ENCODE measurements at regions not wholly inside any gene's neighbourhood (a gene's known extent, or its start where the extent isn't known, plus 50 kb on each side); places are given as distances from the start of the nearest gene placed in this dataset.
"Not testable (repeated sequence)": the region's sequence is repeated elsewhere in the genome, so short reads cannot be mapped to it uniquely, and the experiment has no call there.

GRCh38 chr13:88507909-88508308 lies 836.7 kb downstream of the SLITRK5 start:
- H3K36me3 ChIP-seq (ENCODE audit: control insufficient read depth, insufficient read depth, low read length), result no peaks in the 10 kb centered on the region
- no CpG with 5 or more reads among the region's 1 CpG for WGBS (ENCODE audit: insufficient coverage)
- no peak overlapping the region for H3K4me3 ChIP-seq (ENCODE audit: low read depth, low read length)

GRCh38 chr13:88512993-88513392 lies 841.8 kb downstream of the SLITRK5 start:
- H3K36me3 ChIP-seq (ENCODE audit: control insufficient read depth, insufficient read depth, low read length); H3K4me3 ChIP-seq (ENCODE audit: low read depth, low read length); DNase-seq (ENCODE audit: low read depth in 4 of 6, low spot score in 6 of 6); H3K27me3 ChIP-seq (ENCODE audit: control insufficient read depth, insufficient read depth, low read length); H3K9me3 ChIP-seq (ENCODE audit: control insufficient read depth, insufficient read depth, low read length); H3K4me1 ChIP-seq (ENCODE audit: control insufficient read depth, insufficient read depth, low read length); H3K27ac ChIP-seq (ENCODE audit: low read depth, low read length): not testable (repeated sequence)
- 100% methylated on average over 1 of the region's 3 CpGs for WGBS (ENCODE audit: insufficient coverage)

More at GRCh38 chr13:88507909-88508308, 836.7 kb downstream of the SLITRK5 start:
- H3K4me1 ChIP-seq (ENCODE audit: control insufficient read depth, insufficient read depth, low read length), result no peaks in the 10 kb centered on the region
- no peak for DNase-seq (ENCODE audit: low read depth in 4 of 6, low spot score in 6 of 6)
- no peak overlapping the region for H3K27ac ChIP-seq (ENCODE audit: low read depth, low read length)
- H3K27me3 ChIP-seq (ENCODE audit: control insufficient read depth, insufficient read depth, low read length), result no peaks in the 10 kb centered on the region
- H3K9me3 ChIP-seq (ENCODE audit: control insufficient read depth, insufficient read depth, low read length), result no peaks in the 10 kb centered on the region

DNA sequence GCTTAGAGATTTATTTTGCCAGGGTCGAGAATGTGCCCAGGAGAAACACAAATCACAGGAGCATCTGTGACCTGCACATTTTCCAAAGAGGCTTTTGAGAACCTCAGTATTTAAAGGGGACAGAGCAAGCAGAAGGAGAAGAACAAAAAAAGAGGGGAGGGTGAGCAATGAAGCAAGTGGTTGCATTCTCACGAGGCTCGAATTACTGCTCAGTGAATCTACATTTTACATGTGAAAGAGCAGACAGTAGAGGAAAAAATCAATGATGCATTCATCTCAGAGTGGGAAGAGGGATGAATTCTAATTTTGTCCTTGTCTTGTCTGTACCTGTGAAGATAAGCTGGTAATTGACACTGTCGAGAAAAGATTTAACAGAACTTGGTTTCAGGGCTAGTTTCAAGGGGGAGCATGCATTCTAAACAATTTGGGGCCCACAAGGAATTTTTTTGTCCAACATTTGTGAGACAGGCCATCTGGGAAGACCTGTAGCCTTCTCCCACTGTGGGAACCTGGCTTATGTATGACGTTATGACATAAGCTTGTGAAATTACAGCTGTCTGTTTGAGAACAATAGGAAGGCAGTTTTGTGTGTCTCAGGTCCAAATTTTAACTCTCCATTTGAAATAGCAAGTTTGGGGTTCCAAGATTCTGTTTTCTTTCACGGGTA lies 855.1 kb downstream of the SLITRK5 start:
- peak in 2 of 6 donors; percentile 0 to 23 for DNase-seq (ENCODE audit: low read depth in 4 of 6, low spot score in 6 of 6)
- WGBS (ENCODE audit: insufficient coverage), result 39% methylated on average over 5 of the region's 6 CpGs
- Histone ChIP-seq H3K36me3 (ENCODE audit: control insufficient read depth, insufficient read depth, low read length) (no peaks in the 10 kb centered on the region), H3K4me3 (ENCODE audit: low read depth, low read length) (no peak overlapping the region), H3K27ac (ENCODE audit: low read depth, low read length) (no peak overlapping the region), H3K27me3 (ENCODE audit: control insufficient read depth, insufficient read depth, low read length) (no peaks in the 10 kb centered on the region), H3K4me1 (ENCODE audit: control insufficient read depth, insufficient read depth, low read length) (no peaks in the 10 kb centered on the region), H3K9me3 (ENCODE audit: control insufficient read depth, insufficient read depth, low read length) (peaks cover 4% of the 10 kb centered on the region)

DNA sequence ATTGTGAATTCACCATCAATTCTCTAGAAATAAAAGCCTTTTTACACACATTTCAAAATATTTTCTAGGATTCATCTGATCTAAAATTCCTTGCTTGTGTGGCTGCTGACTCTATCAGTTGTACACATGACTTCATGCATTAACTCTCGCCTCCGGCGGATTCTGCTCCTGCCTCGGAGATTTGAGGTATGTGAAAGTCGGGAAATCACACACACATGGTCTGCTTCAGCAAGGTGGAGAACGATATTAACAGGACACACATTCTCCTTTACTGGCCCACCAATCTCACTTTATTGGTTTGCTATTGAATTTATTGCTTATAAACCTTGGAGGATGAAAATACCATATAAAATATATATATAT lies 855.7 kb downstream of the SLITRK5 start:
- H3K27ac ChIP-seq (ENCODE audit: low read depth, low read length), result no peak overlapping the region
- DNase-seq (ENCODE audit: low read depth in 4 of 6, low spot score in 6 of 6), result peak in 1 of 6 donors; percentile 2
- H3K27me3 ChIP-seq (ENCODE audit: control insufficient read depth, insufficient read depth, low read length), result no peaks in the 10 kb centered on the region
- H3K4me3 ChIP-seq (ENCODE audit: low read depth, low read length), result no peak overlapping the region
- H3K4me1 ChIP-seq (ENCODE audit: control insufficient read depth, insufficient read depth, low read length), result no peaks in the 10 kb centered on the region
- WGBS (ENCODE audit: insufficient coverage), result no CpG with 5 or more reads among the region's 6 CpGs
- H3K9me3 ChIP-seq (ENCODE audit: control insufficient read depth, insufficient read depth, low read length), result peaks cover 4% of the 10 kb centered on the region
- no peaks in the 10 kb centered on the region for H3K36me3 ChIP-seq (ENCODE audit: control insufficient read depth, insufficient read depth, low read length)

GRCh38 chr13:88541994-88542393 lies 870.8 kb downstream of the SLITRK5 start:
- H3K27me3 ChIP-seq (ENCODE audit: control insufficient read depth, insufficient read depth, low read length), result no peaks in the 10 kb centered on the region
- no peak overlapping the region for H3K27ac ChIP-seq (ENCODE audit: low read depth, low read length)
- WGBS (ENCODE audit: insufficient coverage), result no CpG with 5 or more reads among the region's 1 CpG
- no peak for DNase-seq (ENCODE audit: low read depth in 4 of 6, low spot score in 6 of 6)
- peaks cover 1% of the 10 kb centered on the region for H3K9me3 ChIP-seq (ENCODE audit: control insufficient read depth, insufficient read depth, low read length)
- no peaks in the 10 kb centered on the region for H3K36me3 ChIP-seq (ENCODE audit: control insufficient read depth, insufficient read depth, low read length)
- no peaks in the 10 kb centered on the region for H3K4me1 ChIP-seq (ENCODE audit: control insufficient read depth, insufficient read depth, low read length)
- H3K4me3 ChIP-seq (ENCODE audit: low read depth, low read length), result no peak overlapping the region

GRCh38 chr13:88544836-88545235 lies 873.7 kb downstream of the SLITRK5 start:
- Histone ChIP-seq H3K4me3 (ENCODE audit: low read depth, low read length) (no peak overlapping the region), H3K36me3 (ENCODE audit: control insufficient read depth, insufficient read depth, low read length) (no peaks in the 10 kb centered on the region), H3K27me3 (ENCODE audit: control insufficient read depth, insufficient read depth, low read length) (no peaks in the 10 kb centered on the region), H3K9me3 (ENCODE audit: control insufficient read depth, insufficient read depth, low read length) (peaks cover 1% of the 10 kb centered on the region), H3K27ac (ENCODE audit: low read depth, low read length) (no peak overlapping the region), H3K4me1 (ENCODE audit: control insufficient read depth, insufficient read depth, low read length) (no peaks in the 10 kb centered on the region)
- 40% methylated on average over 1 of the region's 1 CpG for WGBS (ENCODE audit: insufficient coverage)
- no peak for DNase-seq (ENCODE audit: low read depth in 4 of 6, low spot score in 6 of 6)

DNA sequence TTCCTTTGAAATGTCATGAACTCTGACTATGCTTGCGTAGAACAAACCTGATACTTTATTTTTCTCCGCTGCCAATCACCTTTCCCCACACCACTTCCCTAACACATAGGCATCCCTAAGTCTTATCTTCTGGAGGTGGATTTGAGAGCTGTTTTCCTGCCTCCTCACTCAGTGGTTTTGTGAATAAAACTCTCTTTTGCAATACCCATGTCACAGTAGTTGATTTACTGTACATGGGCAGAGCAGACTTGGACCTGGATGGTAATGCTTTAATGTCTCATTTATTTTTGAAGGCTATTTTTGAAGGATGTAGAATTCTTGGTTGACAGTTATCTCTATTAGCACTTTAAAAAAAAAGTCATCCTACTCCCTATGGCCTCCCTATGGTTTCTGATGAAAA lies 881.8 kb downstream of the SLITRK5 start:
- H3K27ac ChIP-seq (ENCODE audit: low read depth, low read length), result no peak overlapping the region
- H3K36me3 ChIP-seq (ENCODE audit: control insufficient read depth, insufficient read depth, low read length), result no peaks in the 10 kb centered on the region
- no CpG with 5 or more reads among the region's 2 CpGs for WGBS (ENCODE audit: insufficient coverage)
- no peaks in the 10 kb centered on the region for H3K27me3 ChIP-seq (ENCODE audit: control insufficient read depth, insufficient read depth, low read length)
- DNase-seq (ENCODE audit: low read depth in 4 of 6, low spot score in 6 of 6), result no peak
- no peaks in the 10 kb centered on the region for H3K4me1 ChIP-seq (ENCODE audit: control insufficient read depth, insufficient read depth, low read length)
- H3K9me3 ChIP-seq (ENCODE audit: control insufficient read depth, insufficient read depth, low read length), result no peaks in the 10 kb centered on the region
- no peak overlapping the region for H3K4me3 ChIP-seq (ENCODE audit: low read depth, low read length)

DNA sequence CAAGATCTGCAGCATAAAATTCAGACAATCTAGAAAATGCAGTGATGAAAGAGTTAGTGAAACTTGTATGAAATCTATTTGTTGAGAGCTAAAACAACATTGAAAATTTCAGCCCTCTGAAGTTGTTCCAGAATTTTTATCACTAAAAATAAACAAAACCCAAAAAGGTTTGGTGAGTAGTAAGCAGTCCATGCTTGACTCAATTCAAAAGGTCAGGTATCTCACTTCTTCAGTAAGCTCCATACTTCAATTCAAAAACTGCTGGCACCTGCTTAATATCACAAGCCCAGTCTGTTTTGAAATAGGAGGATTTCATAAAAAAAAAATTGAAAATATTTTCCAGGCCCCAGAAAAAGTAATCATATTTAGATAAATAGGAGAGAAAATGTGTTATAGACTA lies 894.4 kb downstream of the SLITRK5 start:
- no peaks in the 10 kb centered on the region for H3K27me3 ChIP-seq (ENCODE audit: control insufficient read depth, insufficient read depth, low read length)
- H3K36me3 ChIP-seq (ENCODE audit: control insufficient read depth, insufficient read depth, low read length), result no peaks in the 10 kb centered on the region
- H3K4me1 ChIP-seq (ENCODE audit: control insufficient read depth, insufficient read depth, low read length), result no peaks in the 10 kb centered on the region
- H3K9me3 ChIP-seq (ENCODE audit: control insufficient read depth, insufficient read depth, low read length), result no peaks in the 10 kb centered on the region
- H3K27ac ChIP-seq (ENCODE audit: low read depth, low read length), result no peak overlapping the region
- DNase-seq (ENCODE audit: low read depth in 4 of 6, low spot score in 6 of 6), result no peak
- H3K4me3 ChIP-seq (ENCODE audit: low read depth, low read length), result no peak overlapping the region

- H3K27ac ChIP-seq (ENCODE audit: low read depth, low read length), result no peak overlapping the region
- 100% methylated on average over 1 of the region's 2 CpGs for WGBS (ENCODE audit: insufficient coverage)
- no peaks in the 10 kb centered on the region for H3K27me3 ChIP-seq (ENCODE audit: control insufficient read depth, insufficient read depth, low read length)
- DNase-seq (ENCODE audit: low read depth in 4 of 6, low spot score in 6 of 6), result no peak
- H3K4me3 ChIP-seq (ENCODE audit: low read depth, low read length), result no peak overlapping the region
- no peaks in the 10 kb centered on the region for H3K36me3 ChIP-seq (ENCODE audit: control insufficient read depth, insufficient read depth, low read length)
- H3K4me1 ChIP-seq (ENCODE audit: control insufficient read depth, insufficient read depth, low read length), result no peaks in the 10 kb centered on the region
- no peaks in the 10 kb centered on the region for H3K9me3 ChIP-seq (ENCODE audit: control insufficient read depth, insufficient read depth, low read length)
Observed at GRCh38 chr13:88585861-88586260, 914.7 kb downstream of the SLITRK5 start.

DNA sequence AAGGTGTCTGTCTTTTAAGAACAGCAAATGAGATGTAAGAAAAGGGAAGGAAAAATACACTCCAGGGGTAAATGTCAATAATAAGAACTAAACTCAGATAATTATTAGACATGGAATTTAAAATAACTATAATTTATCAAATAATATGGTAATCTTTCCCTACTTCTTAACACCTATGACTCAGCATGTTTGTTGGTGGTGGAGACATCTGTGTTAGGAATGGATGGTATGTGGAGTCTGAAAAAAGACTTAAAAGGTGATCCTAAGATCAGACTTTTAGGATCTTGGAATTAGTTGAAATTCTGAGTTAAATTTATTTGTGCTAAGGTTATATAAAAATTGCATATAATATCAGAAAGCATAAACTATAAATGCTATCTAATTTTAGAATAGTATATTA lies 915.1 kb downstream of the SLITRK5 start:
- no peak overlapping the region for H3K4me3 ChIP-seq (ENCODE audit: low read depth, low read length)
- DNase-seq (ENCODE audit: low read depth in 4 of 6, low spot score in 6 of 6), result no peak
- H3K9me3 ChIP-seq (ENCODE audit: control insufficient read depth, insufficient read depth, low read length), result no peaks in the 10 kb centered on the region
- no peak overlapping the region for H3K27ac ChIP-seq (ENCODE audit: low read depth, low read length)
- H3K27me3 ChIP-seq (ENCODE audit: control insufficient read depth, insufficient read depth, low read length), result no peaks in the 10 kb centered on the region
- H3K36me3 ChIP-seq (ENCODE audit: control insufficient read depth, insufficient read depth, low read length), result no peaks in the 10 kb centered on the region
- H3K4me1 ChIP-seq (ENCODE audit: control insufficient read depth, insufficient read depth, low read length), result no peaks in the 10 kb centered on the region

Data from spinal cord (tissue), 9 donors.